ENCODE measurements at regions not wholly inside any gene's neighbourhood (a gene's known extent, or its start where the extent isn't known, plus 50 kb on each side); places are given as distances from the start of the nearest gene placed in this dataset.

GRCh38 chr3:20395692-20396091 is 209.7 kb upstream of the SGO1 start (continued):
- TF ChIP-seq ATF2 (CRISPR knock-in tag; IDR thresholded peaks at IDR 0.05; ENCODE audit: borderline replicate concordance, low read depth) (no peak), ZBTB21 (CRISPR knock-in tag; IDR thresholded peaks at IDR 0.05; ENCODE audit: borderline replicate concordance) (no peak), MXD4 (CRISPR knock-in tag; IDR thresholded peaks at IDR 0.05; ENCODE audit: borderline replicate concordance) (no peak), CBFB (CRISPR knock-in tag; IDR thresholded peaks at IDR 0.05; ENCODE audit: low read depth) (no peak), SOX15 (CRISPR knock-in tag; IDR thresholded peaks at IDR 0.05) (no peak), ZNF121 (CRISPR knock-in tag; IDR thresholded peaks at IDR 0.05) (no peak), HMGA2 (CRISPR knock-in tag; IDR thresholded peaks at IDR 0.05) (no peak), ZNF423 (CRISPR knock-in tag; IDR thresholded peaks at IDR 0.05) (no peak), NR1H2 (CRISPR knock-in tag; IDR thresholded peaks at IDR 0.05) (no peak)

DNA sequence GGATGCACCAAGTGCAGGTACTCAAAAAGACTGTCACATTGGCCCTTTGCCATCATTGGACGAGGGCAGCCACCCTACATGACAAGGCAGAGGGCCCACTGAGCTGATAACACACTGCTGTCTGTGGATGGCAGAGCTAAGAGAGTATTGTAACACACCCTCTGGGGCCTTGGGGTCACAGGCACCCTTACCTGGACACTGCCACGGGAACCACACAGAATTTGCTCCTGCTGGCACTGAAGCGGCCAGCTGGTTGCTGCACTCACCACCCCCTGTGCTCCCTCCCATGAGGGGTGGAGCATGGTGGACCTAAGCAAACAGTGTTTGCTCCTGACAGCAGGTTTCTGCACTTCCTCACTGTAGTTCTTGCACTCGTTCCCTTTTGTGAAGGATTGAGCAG is 208.2 kb upstream of the SGO1 start:
- Mint-ChIP-seq H3K27me3 (ENCODE audit: low read depth) (no peaks in the 10 kb centered on the region; the same call in 1 of the 2 replicates), H3K4me1 (peaks cover 16% of the 10 kb centered on the region), H3K27ac (no peak overlapping the region), H3K36me3 (peaks cover 3% of the 10 kb centered on the region), H3K4me3 (no peak overlapping the region), H3K9me3 (peaks cover 13% of the 10 kb centered on the region)
- TF ChIP-seq ZBTB43 (CRISPR knock-in tag; IDR thresholded peaks at IDR 0.05) (no peak), ZNF219 (CRISPR knock-in tag; IDR thresholded peaks at IDR 0.05; ENCODE audit: borderline replicate concordance) (no peak), IRF2 (CRISPR knock-in tag; IDR thresholded peaks at IDR 0.05; ENCODE audit: borderline replicate concordance, low read depth) (no peak), CTCF (IDR thresholded peaks at IDR 0.05) (no peak)
- TF ChIP-seq, protein P1, sequence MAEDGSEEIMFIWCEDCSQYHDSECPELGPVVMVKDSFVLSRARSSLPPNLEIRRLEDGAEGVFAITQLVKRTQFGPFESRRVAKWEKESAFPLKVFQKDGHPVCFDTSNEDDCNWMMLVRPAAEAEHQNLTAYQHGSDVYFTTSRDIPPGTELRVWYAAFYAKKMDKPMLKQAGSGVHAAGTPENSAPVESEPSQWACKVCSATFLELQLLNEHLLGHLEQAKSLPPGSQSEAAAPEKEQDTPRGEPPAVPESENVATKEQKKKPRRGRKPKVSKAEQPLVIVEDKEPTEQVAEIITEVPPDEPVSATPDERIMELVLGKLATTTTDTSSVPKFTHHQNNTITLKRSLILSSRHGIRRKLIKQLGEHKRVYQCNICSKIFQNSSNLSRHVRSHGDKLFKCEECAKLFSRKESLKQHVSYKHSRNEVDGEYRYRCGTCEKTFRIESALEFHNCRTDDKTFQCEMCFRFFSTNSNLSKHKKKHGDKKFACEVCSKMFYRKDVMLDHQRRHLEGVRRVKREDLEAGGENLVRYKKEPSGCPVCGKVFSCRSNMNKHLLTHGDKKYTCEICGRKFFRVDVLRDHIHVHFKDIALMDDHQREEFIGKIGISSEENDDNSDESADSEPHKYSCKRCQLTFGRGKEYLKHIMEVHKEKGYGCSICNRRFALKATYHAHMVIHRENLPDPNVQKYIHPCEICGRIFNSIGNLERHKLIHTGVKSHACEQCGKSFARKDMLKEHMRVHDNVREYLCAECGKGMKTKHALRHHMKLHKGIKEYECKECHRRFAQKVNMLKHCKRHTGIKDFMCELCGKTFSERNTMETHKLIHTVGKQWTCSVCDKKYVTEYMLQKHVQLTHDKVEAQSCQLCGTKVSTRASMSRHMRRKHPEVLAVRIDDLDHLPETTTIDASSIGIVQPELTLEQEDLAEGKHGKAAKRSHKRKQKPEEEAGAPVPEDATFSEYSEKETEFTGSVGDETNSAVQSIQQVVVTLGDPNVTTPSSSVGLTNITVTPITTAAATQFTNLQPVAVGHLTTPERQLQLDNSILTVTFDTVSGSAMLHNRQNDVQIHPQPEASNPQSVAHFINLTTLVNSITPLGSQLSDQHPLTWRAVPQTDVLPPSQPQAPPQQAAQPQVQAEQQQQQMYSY (CRISPR knock-in tag; IDR thresholded peaks at IDR 0.05): no peak
- ATAC-seq (no peak; the same call in 1 of the 2 replicates), DNase-seq (ENCODE audit: low spot score) (no peak)
- POLR2A ChIA-PET: no interaction called here
- CTCF ChIA-PET: no interaction called here

- H3K4me3 Mint-ChIP-seq: no peak overlapping the region
- peaks cover 13% of the 10 kb centered on the region for H3K9me3 Mint-ChIP-seq
- POLR2A ChIA-PET: no interaction called here
- TF ChIP-seq ZNF281 (CRISPR knock-in tag; IDR thresholded peaks at IDR 0.05) (no peak), ZBTB21 (CRISPR knock-in tag; IDR thresholded peaks at IDR 0.05; ENCODE audit: borderline replicate concordance) (no peak)
- ATAC-seq: peak; percentile 46
- H3K27ac Mint-ChIP-seq: no peak overlapping the region
- H3K27me3 Mint-ChIP-seq (ENCODE audit: low read depth): no peaks in the 10 kb centered on the region; the same call in 1 of the 2 replicates
- DNase-seq (ENCODE audit: low spot score): no peak
- peaks cover 14% of the 10 kb centered on the region for H3K4me1 Mint-ChIP-seq
- CTCF ChIA-PET: no interaction called here
- peaks cover 3% of the 10 kb centered on the region for H3K36me3 Mint-ChIP-seq
Measured at GRCh38 chr3:20391644-20392043, 205.6 kb upstream of the SGO1 start.
